ENCODE measurements at regions not wholly inside any gene's neighbourhood (a gene's known extent, or its start where the extent isn't known, plus 50 kb on each side); places are given as distances from the start of the nearest gene placed in this dataset.

DNA sequence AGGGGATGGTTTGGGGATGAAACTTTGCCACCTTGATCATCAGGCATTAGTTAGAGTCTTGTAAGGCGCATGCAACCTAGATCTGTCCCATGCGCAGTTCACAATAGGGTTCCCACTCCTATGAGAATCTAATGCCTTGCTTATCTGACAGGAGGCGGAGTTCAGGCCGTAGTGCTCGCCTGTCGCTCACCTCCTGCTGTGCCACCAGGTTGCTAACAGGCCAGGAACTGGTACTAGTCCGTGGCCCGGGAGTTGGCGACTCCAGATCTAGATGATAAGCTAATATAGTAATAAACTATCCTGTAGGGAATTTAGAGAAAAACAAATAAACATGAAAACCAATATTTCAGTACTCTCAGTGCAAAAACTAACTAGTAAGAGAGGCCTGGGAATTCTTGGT is 155.4 kb upstream of the ANO5 start:
- Histone ChIP-seq H3K4me1 (ENCODE audit: control insufficient read depth in 1 of 2, low read depth in 2 of 2) (no peaks in the 10 kb centered on the region), H3K27ac (no peak overlapping the region), H3K36me3 (no peaks in the 10 kb centered on the region), H3K9me3 (no peaks in the 10 kb centered on the region), H3K27me3 (replicated peaks; ENCODE audit: insufficient read depth) (no peaks in the 10 kb centered on the region), H3K4me3 (no peak overlapping the region)
- no peak for ATAC-seq (ENCODE audit: insufficient number of reproducible peaks, low FRiP score, low read depth)
- DNase-seq (ENCODE audit: low spot score) = no peak
- TF ChIP-seq, protein P1, sequence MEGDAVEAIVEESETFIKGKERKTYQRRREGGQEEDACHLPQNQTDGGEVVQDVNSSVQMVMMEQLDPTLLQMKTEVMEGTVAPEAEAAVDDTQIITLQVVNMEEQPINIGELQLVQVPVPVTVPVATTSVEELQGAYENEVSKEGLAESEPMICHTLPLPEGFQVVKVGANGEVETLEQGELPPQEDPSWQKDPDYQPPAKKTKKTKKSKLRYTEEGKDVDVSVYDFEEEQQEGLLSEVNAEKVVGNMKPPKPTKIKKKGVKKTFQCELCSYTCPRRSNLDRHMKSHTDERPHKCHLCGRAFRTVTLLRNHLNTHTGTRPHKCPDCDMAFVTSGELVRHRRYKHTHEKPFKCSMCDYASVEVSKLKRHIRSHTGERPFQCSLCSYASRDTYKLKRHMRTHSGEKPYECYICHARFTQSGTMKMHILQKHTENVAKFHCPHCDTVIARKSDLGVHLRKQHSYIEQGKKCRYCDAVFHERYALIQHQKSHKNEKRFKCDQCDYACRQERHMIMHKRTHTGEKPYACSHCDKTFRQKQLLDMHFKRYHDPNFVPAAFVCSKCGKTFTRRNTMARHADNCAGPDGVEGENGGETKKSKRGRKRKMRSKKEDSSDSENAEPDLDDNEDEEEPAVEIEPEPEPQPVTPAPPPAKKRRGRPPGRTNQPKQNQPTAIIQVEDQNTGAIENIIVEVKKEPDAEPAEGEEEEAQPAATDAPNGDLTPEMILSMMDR (IDR thresholded peaks at IDR 0.05) = no peak

DNA sequence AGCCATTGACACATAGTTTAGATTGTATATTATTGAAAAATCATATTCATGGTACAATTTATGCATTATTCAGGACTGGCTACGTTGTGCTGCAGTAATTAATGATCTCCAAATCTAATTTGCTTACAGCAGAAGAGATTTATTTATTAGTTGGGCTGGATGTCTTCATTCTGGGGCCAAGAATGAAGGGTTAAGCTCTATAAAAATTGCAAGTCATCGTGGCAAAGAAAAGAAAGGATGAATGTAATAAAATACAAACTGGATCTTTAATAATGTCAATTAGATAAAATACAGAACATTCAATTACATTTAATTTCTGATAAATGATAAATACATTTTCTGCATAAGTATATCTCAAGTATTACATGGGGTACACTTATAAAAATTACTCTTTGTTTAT is 151.8 kb upstream of the ANO5 start:
- TF ChIP-seq, protein P1 (IDR thresholded peaks at IDR 0.05) = no peak
- Histone ChIP-seq H3K36me3 (no peaks in the 10 kb centered on the region), H3K27ac (no peak overlapping the region), H3K4me1 (ENCODE audit: control insufficient read depth in 1 of 2, low read depth in 2 of 2) (no peaks in the 10 kb centered on the region), H3K9me3 (no peaks in the 10 kb centered on the region), H3K27me3 (replicated peaks; ENCODE audit: insufficient read depth) (no peaks in the 10 kb centered on the region), H3K4me3 (no peak overlapping the region)
- DNase-seq (ENCODE audit: low spot score) (no peak), ATAC-seq (ENCODE audit: insufficient number of reproducible peaks, low FRiP score, low read depth) (no peak)

DNA sequence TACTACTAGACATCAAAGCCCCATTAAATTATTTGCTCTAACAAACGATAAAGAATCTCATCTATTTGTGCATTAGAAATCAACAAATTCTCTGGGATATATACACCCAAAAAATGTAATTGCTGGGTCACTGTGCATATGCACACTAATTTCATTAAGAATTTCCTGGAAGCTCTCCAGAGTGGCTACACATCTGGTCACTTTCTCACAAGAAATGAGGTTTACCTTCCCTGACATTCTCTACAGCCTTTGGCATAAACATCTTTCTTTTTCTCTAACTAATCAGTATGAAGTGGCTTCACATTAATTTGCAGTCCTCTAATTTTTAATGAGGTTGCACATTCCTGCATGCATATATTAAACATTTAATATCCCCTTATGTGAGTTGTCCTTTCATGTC is 150.8 kb upstream of the ANO5 start:
- TF ChIP-seq, protein P1 (IDR thresholded peaks at IDR 0.05) = no peak
- Histone ChIP-seq H3K27ac (no peak overlapping the region), H3K9me3 (no peaks in the 10 kb centered on the region), H3K4me3 (no peak overlapping the region), H3K36me3 (no peaks in the 10 kb centered on the region), H3K4me1 (ENCODE audit: control insufficient read depth in 1 of 2, low read depth in 2 of 2) (no peaks in the 10 kb centered on the region), H3K27me3 (replicated peaks; ENCODE audit: insufficient read depth) (no peaks in the 10 kb centered on the region)
- ATAC-seq (ENCODE audit: insufficient number of reproducible peaks, low FRiP score, low read depth) = no peak
- no peak for DNase-seq (ENCODE audit: low spot score)

DNA sequence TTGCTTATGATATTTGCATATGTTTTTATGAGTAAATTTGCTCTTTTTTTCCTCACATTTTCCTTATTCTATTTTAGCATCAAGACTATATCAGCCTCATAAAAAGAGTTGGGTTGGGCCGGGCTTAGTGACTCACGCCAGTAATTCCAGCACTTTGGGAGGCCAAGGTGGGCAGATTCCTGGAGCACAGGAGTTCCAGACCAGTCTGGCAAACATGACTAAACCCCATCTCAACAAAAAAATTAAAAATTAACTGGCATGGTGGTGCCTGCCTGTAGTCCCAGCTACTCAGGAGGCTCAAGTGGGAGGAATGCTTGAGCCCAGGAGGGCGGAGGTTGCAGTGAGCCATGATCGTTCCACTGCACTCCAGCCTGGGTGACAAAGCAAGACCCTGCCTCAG is 148.8 kb upstream of the ANO5 start:
- Histone ChIP-seq H3K9me3 (no peaks in the 10 kb centered on the region), H3K27ac (no peak overlapping the region), H3K36me3 (no peaks in the 10 kb centered on the region), H3K27me3 (replicated peaks; ENCODE audit: insufficient read depth) (no peaks in the 10 kb centered on the region), H3K4me3 (no peak overlapping the region), H3K4me1 (ENCODE audit: control insufficient read depth in 1 of 2, low read depth in 2 of 2) (no peaks in the 10 kb centered on the region)
- no peak for DNase-seq (ENCODE audit: low spot score)
- no peak for ATAC-seq (ENCODE audit: insufficient number of reproducible peaks, low FRiP score, low read depth)
- TF ChIP-seq, protein P1 (IDR thresholded peaks at IDR 0.05) = no peak

GRCh38 chr11:22049276-22049675 is 143.6 kb upstream of the ANO5 start:
- TF ChIP-seq, protein P1 (IDR thresholded peaks at IDR 0.05) = no peak
- Histone ChIP-seq H3K27me3 (replicated peaks; ENCODE audit: insufficient read depth) (no peaks in the 10 kb centered on the region), H3K36me3 (no peaks in the 10 kb centered on the region), H3K9me3 (no peaks in the 10 kb centered on the region), H3K27ac (no peak overlapping the region), H3K4me3 (no peak overlapping the region), H3K4me1 (ENCODE audit: control insufficient read depth in 1 of 2, low read depth in 2 of 2) (no peaks in the 10 kb centered on the region)
- ATAC-seq (ENCODE audit: insufficient number of reproducible peaks, low FRiP score, low read depth) = no peak
- no peak for DNase-seq (ENCODE audit: low spot score)

Measured in thoracic aorta (tissue), 2 donors.